NCI-H1417 treated with DMSO at 0.1 percent for 48 hours (cell line): ENCODE measurements at regions not wholly inside any gene's neighbourhood (a gene's known extent, or its start where the extent isn't known, plus 50 kb on each side); places are given as distances from the start of the nearest gene placed in this dataset.
A peak's percentile ranks its signal among the peaks of the same experiment; 100 is the strongest.
"Not testable (repeated sequence)": the region's sequence is repeated elsewhere in the genome, so short reads cannot be mapped to it uniquely, and the experiment has no call there.

Source experiments
- DNase-seq: peaks from one replicate; lab custom pipeline; 2025; lab: John Stamatoyannopoulos, UW

GRCh38 chr9:73344060-73344459, 192.4 kb downstream of the ANXA1 start:
- no peak for DNase-seq

GRCh38 chr9:73347123-73347522, 195.5 kb downstream of the ANXA1 start:
- DNase-seq = no peak

- DNase-seq = no peak
These were observed 196.1 kb downstream of the ANXA1 start for GRCh38 chr9:73347720-73348119.

GRCh38 chr9:73348471-73348870, 196.8 kb downstream of the ANXA1 start:
- DNase-seq = no peak

GRCh38 chr9:73349476-73349875, 197.8 kb downstream of the ANXA1 start:
- DNase-seq = no peak

GRCh38 chr9:73357607-73358006, 205.9 kb downstream of the ANXA1 start:
- no peak for DNase-seq

GRCh38 chr9:73370053-73370452, 218.4 kb downstream of the ANXA1 start:
- DNase-seq = no peak

GRCh38 chr9:73371801-73372200, 220.1 kb downstream of the ANXA1 start:
- DNase-seq = no peak

GRCh38 chr9:73380411-73380810, 228.7 kb downstream of the ANXA1 start:
- DNase-seq = no peak

GRCh38 chr9:73402081-73403028, 250.7 kb downstream of the ANXA1 start:
- no peak for DNase-seq

GRCh38 chr9:73411494-73411893, 259.8 kb downstream of the ANXA1 start:
- DNase-seq = no peak

- no peak for DNase-seq
These were observed 261.2 kb downstream of the ANXA1 start for GRCh38 chr9:73412874-73413273.

GRCh38 chr9:73423891-73424290, 272.2 kb downstream of the ANXA1 start:
- DNase-seq = no peak

GRCh38 chr9:73426269-73426668, 274.6 kb downstream of the ANXA1 start:
- DNase-seq = peak; percentile 74

GRCh38 chr9:73434826-73435225, 283.2 kb downstream of the ANXA1 start:
- no peak for DNase-seq

- no peak for DNase-seq
These were observed 286.1 kb downstream of the ANXA1 start for GRCh38 chr9:73437758-73438157.

GRCh38 chr9:73439839-73440238, 288.2 kb downstream of the ANXA1 start:
- DNase-seq = not testable (repeated sequence)

- DNase-seq = no peak
These were observed 289.6 kb downstream of the ANXA1 start for GRCh38 chr9:73441223-73441622.

- no peak for DNase-seq
These were observed 290.5 kb downstream of the ANXA1 start for GRCh38 chr9:73441890-73442818.

- no peak for DNase-seq
These were observed 293.2 kb downstream of the ANXA1 start for GRCh38 chr9:73444821-73445220.

GRCh38 chr9:73445384-73445783, 293.7 kb downstream of the ANXA1 start:
- DNase-seq = not testable (repeated sequence)

- DNase-seq = no peak
These were observed 294.6 kb downstream of the ANXA1 start for GRCh38 chr9:73446306-73446705.

GRCh38 chr9:73451003-73451402, 299.3 kb downstream of the ANXA1 start:
- no peak for DNase-seq
